ENCODE measurements at regions not wholly inside any gene's neighbourhood (a gene's known extent, or its start where the extent isn't known, plus 50 kb on each side); places are given as distances from the start of the nearest gene placed in this dataset.

GRCh38 chr5:22968386-22968785, 115.2 kb upstream of the CDH12 start:
- no peak for TF ChIP-seq CTCF (IDR thresholded peaks at IDR 0.05; ENCODE audit: poor library complexity)
- TF ChIP-seq EZH2 (IDR thresholded peaks at IDR 0.05; ENCODE audit: borderline replicate concordance), result no peak

Data from hepatocyte (in vitro differentiated cells).